K562 (cell line): ENCODE measurements at regions not wholly inside any gene's neighbourhood (a gene's known extent, or its start where the extent isn't known, plus 50 kb on each side); places are given as distances from the start of the nearest gene placed in this dataset.

Source experiments
- BRF1 ChIP-seq: IDR thresholded peaks from 3 replicates; pipeline ENCODE4 v1.6.1; 2011; ENCODE audit warnings: borderline replicate concordance, mild to moderate bottlenecking; ENCODE audit not compliant: insufficient read length; ENCODE audit errors: extremely low read depth
- CBFA2T3 ChIP-seq: fragments of 450-650 bp; IDR thresholded peaks from 2 replicates; pipeline ENCODE4 v1.6.1; 2017
- CBX3 ChIP-seq, 2 experiments: IDR thresholded peaks; 1 replicate in 1 of 2; 2 replicates in 1 of 2; pipeline ENCODE4 v1.6.1; 2012; ENCODE audit warnings: inconsistent platforms in 2 of 2, low read length in 2 of 2, borderline replicate concordance in 1 of 2, control low read depth in 1 of 2
- MCM3 ChIP-seq: fragments of 450-650 bp; IDR thresholded peaks from 2 replicates; pipeline ENCODE4 v1.6.1; 2016
- RAD21 ChIP-seq, 2 experiments: fragments of 250-450 bp in 1 of 2; fragments of 450-650 bp in 1 of 2; sonication (Bioruptor Pico) in 1 of 2; formaldehyde crosslinking in 1 of 2; IDR thresholded peaks in 1 of 2; conservative IDR thresholded peaks in 1 of 2; 2 replicates each; pipeline versions ENCODE4 v1.4.0 to v1.8.0; 2020 to 2022; ENCODE audit warnings: mild to moderate bottlenecking in 2 of 2, moderate library complexity in 1 of 2
- RBM17 ChIP-seq: fragments of 200-400 bp; formaldehyde crosslinking; IDR thresholded peaks from 2 replicates; pipeline ENCODE4 v1.6.1; 2017; ENCODE audit warnings: low read depth, mild to moderate bottlenecking, low read length, borderline replicate concordance
- SMARCA5 ChIP-seq: fragments of 450-650 bp; IDR thresholded peaks from 2 replicates; pipeline ENCODE4 v1.6.1; 2016
- ZNF143 ChIP-seq: sonication (generic); formaldehyde crosslinking; IDR thresholded peaks from 2 replicates; pipeline ENCODE4 v1.9.0; 2022; ENCODE audit warnings: mild to moderate bottlenecking, missing genetic modification reagents
- ZNF431 ChIP-seq: sonication (generic); formaldehyde crosslinking; IDR thresholded peaks from 2 replicates; pipeline ENCODE4 v1.8.0; 2022; ENCODE audit warnings: mild to moderate bottlenecking, missing genetic modification reagents
- TF ChIP-seq, protein P1 (sequence below): sonication (generic); formaldehyde crosslinking; IDR thresholded peaks from 2 replicates; pipeline ENCODE4 v1.8.0; 2023; ENCODE audit warnings: mild to moderate bottlenecking, missing genetic modification reagents
- TF ChIP-seq, protein P2 (sequence below): fragments of 450-650 bp; formaldehyde crosslinking; IDR thresholded peaks from 2 replicates; pipeline ENCODE4 v1.4.0; 2020; ENCODE audit warnings: mild to moderate bottlenecking, mixed read lengths
- TF ChIP-seq, protein P3 (sequence below), 2 experiments: fragments of 450-650 bp; IDR thresholded peaks; 2 replicates each; pipeline ENCODE4 v1.6.1; 2016; ENCODE audit warnings: mild to moderate bottlenecking in 2 of 2, borderline replicate concordance in 1 of 2, low read depth in 1 of 2, moderate library complexity in 1 of 2

DNA sequence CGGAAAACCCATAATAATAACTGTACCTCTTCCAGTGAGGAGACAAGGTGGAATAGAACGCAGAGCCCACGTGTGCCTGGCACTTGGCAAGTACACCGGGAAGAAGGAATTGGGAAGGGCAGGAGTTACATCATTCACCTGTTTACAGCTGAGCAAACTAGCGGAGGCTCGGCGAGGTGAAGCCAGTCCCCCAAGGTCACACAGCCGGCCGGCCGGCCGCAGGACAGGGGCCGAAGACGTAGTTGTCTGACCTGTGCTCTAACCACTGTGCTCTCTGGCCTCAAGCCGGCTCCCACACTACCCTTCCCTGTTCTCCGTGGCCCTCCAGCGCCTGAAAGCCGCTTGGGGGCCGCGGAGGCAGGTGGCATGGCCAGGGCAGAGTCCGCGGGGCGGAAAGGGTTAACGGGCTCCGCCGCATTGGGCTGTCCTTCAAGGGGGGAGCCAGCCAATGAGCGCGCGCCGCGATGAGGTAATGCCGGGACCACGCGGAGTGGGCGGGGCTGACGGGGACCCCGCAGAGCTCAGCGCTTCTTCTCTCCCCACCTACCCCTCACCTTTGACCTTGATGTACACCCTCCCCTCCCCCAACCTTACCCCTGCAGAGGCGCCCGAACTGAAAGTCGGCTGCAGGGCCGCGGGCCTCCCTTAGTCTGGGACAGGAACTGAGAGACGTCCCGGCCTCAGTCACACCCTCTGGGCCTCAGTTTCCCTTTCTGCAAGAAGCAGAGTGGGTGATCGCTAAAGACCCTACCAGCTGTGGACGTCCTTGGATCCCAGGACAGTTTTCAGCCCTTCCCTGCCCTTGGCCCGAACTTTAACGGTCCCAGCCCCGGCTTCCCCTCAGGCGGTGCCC, 125.1 kb downstream of the C9orf50 start (continued):
- TF ChIP-seq, protein P1, sequence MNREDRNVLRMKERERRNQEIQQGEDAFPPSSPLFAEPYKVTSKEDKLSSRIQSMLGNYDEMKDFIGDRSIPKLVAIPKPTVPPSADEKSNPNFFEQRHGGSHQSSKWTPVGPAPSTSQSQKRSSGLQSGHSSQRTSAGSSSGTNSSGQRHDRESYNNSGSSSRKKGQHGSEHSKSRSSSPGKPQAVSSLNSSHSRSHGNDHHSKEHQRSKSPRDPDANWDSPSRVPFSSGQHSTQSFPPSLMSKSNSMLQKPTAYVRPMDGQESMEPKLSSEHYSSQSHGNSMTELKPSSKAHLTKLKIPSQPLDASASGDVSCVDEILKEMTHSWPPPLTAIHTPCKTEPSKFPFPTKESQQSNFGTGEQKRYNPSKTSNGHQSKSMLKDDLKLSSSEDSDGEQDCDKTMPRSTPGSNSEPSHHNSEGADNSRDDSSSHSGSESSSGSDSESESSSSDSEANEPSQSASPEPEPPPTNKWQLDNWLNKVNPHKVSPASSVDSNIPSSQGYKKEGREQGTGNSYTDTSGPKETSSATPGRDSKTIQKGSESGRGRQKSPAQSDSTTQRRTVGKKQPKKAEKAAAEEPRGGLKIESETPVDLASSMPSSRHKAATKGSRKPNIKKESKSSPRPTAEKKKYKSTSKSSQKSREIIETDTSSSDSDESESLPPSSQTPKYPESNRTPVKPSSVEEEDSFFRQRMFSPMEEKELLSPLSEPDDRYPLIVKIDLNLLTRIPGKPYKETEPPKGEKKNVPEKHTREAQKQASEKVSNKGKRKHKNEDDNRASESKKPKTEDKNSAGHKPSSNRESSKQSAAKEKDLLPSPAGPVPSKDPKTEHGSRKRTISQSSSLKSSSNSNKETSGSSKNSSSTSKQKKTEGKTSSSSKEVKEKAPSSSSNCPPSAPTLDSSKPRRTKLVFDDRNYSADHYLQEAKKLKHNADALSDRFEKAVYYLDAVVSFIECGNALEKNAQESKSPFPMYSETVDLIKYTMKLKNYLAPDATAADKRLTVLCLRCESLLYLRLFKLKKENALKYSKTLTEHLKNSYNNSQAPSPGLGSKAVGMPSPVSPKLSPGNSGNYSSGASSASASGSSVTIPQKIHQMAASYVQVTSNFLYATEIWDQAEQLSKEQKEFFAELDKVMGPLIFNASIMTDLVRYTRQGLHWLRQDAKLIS (CRISPR knock-in tag): no peak
- TF ChIP-seq ZNF143: no peak
- no peak for TF ChIP-seq RAD21 (CRISPR knock-in tag; conservative IDR thresholded peaks at IDR 0.05 in 1 of 2, IDR thresholded peaks at IDR 0.05 in 1 of 2)
- TF ChIP-seq, protein P2, sequence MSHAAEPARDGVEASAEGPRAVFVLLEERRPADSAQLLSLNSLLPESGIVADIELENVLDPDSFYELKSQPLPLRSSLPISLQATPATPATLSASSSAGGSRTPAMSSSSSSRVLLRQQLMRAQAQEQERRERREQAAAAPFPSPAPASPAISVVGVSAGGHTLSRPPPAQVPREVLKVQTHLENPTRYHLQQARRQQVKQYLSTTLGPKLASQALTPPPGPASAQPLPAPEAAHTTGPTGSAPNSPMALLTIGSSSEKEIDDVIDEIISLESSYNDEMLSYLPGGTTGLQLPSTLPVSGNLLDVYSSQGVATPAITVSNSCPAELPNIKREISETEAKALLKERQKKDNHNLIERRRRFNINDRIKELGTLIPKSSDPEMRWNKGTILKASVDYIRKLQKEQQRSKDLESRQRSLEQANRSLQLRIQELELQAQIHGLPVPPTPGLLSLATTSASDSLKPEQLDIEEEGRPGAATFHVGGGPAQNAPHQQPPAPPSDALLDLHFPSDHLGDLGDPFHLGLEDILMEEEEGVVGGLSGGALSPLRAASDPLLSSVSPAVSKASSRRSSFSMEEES (CRISPR knock-in tag): no peak
- peak; percentile 46; the same call in 1 of the 2 replicates for TF ChIP-seq SMARCA5
- TF ChIP-seq CBX3 (IDR thresholded peaks at IDR 0.05; ENCODE audit: borderline replicate concordance in 1 of 2, low read length in 2 of 2): no peak
- no peak; the same call in 1 of the 2 replicates for TF ChIP-seq CBFA2T3
- TF ChIP-seq BRF1: no peak
- TF ChIP-seq, protein P3, sequence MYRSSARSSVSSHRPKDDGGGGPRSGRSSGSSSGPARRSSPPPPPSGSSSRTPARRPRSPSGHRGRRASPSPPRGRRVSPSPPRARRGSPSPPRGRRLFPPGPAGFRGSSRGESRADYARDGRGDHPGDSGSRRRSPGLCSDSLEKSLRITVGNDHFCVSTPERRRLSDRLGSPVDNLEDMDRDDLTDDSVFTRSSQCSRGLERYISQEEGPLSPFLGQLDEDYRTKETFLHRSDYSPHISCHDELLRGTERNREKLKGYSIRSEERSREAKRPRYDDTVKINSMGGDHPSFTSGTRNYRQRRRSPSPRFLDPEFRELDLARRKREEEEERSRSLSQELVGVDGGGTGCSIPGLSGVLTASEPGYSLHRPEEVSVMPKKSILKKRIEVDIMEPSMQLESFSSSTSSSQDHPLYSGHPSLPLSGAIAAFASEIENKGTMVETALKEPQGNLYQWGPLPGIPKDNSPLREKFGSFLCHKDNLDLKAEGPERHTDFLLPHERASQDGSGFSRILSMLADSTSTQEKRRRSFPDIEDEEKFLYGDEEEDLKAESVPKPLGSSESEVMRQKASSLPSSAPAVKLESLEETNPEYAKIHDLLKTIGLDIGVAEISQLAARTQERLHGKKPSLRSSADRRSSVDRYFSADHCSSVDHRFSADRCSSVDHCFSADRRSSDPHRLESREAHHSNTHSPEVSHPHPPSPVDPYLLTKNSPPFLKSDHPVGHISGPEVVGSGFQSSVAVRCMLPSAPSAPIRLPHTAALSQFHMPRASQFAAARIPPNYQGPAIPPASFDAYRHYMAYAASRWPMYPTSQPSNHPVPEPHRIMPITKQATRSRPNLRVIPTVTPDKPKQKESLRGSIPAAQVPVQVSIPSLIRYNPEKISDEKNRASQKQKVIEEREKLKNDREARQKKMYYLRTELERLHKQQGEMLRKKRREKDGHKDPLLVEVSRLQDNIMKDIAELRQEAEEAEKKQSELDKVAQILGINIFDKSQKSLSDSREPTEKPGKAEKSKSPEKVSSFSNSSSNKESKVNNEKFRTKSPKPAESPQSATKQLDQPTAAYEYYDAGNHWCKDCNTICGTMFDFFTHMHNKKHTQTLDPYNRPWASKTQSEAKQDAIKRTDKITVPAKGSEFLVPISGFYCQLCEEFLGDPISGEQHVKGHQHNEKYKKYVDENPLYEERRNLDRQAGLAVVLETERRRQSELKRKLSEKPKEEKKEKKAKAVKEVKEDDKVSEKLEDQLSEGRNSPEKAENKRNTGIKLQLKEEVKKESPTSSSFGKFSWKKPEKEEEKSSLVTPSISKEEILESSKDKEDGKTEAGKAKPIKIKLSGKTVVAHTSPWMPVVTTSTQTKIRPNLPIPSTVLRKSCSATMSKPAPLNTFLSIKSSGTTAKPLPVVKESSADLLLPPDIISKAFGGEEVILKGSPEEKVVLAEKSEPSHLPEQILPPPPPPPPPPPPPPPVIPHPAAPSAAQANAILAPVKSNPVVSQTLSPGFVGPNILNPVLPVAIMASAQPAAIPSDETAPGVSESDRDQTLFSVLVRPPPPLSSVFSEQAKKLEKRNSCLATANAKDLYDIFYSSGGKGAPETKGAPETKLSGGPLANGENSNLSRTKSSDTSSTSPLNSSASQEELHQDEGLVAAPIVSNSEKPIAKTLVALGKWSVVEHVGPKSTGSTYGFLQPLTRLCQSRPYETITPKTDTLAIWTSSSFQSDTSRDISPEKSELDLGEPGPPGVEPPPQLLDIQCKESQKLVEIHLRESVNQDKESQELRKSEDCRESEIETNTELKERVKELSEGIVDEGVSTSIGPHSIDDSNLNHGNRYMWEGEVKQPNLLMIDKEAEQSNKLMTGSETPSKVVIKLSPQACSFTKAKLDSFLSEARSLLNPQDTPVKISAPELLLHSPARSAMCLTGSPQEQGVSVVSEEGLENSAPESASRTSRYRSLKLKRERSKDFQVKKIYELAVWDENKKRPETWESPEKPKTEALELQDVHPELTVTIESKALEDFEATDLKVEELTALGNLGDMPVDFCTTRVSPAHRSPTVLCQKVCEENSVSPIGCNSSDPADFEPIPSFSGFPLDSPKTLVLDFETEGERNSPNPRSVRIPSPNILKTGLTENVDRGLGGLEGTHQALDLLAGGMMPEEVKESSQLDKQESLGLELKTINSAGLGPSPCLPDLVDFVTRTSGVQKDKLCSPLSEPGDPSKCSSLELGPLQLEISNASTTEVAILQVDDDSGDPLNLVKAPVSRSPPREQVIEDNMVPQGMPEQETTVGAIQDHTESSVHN (IDR thresholded peaks at IDR 0.05; ENCODE audit: borderline replicate concordance in 1 of 2, low read depth in 1 of 2): no peak
- TF ChIP-seq RBM17: no peak
- TF ChIP-seq MCM3: no peak
- no peak for TF ChIP-seq ZNF431 (CRISPR knock-in tag)
